IMR-90 (cell line): ENCODE measurements at regions not wholly inside any gene's neighbourhood (a gene's known extent, or its start where the extent isn't known, plus 50 kb on each side); places are given as distances from the start of the nearest gene placed in this dataset.

Experiments used
- ATAC-seq: fragments of 200-7000 bp; cut with Tn5 transposase; 2 replicates; pipeline ENCODE4 v1.9.1; 2020; ENCODE audit warnings: low read depth, mild to moderate bottlenecking, moderate library complexity
- BruUV-seq: library from RNA; stranded (reverse); fragments of 400-500 nt; replicated peaks from 2 replicates; lab custom pipeline; 2021; lab: Mats Ljungman, UMichigan
- CTCF ChIA-PET: fragments of 300-600 bp; formaldehyde crosslinking; extraction: SDS; loops from one replicate; lab custom pipeline; 2021; ENCODE audit warnings: antibody characterized with exemption; lab: Yijun Ruan, JAX
- POLR2A ChIA-PET: fragments of 300-600 bp; sonication (Branson Sonifier 250); formaldehyde crosslinking; loops from one replicate; lab custom pipeline; 2022; ENCODE audit warnings: antibody characterized with exemption; ENCODE audit not compliant: unreplicated experiment; lab: Charles Lee
- DNase-seq: peaks from one replicate; pipeline ENCODE4 v3.0.0; 2013
- H2AFZ ChIP-seq: replicated peaks from 2 replicates; pipeline ENCODE3; 2013; ENCODE audit warnings: low read length, mild to moderate bottlenecking; ENCODE audit not compliant: poor library complexity
- H2AK5ac ChIP-seq: 2 replicates; pipeline ENCODE4 v1.6.1; 2013; ENCODE audit warnings: low read depth, low read length, inconsistent platforms
- H2AK9ac ChIP-seq: replicated peaks from 2 replicates; pipeline ENCODE3; 2013; ENCODE audit warnings: mild to moderate bottlenecking, low read depth, low read length, moderate library complexity; ENCODE audit not compliant: poor library complexity
- H2BK120ac ChIP-seq: 2 replicates; pipeline ENCODE4 v1.6.1; 2013; ENCODE audit warnings: low read depth, low read length, inconsistent platforms
- H2BK15ac ChIP-seq: 3 replicates; pipeline ENCODE4 v1.6.1; 2013; ENCODE audit warnings: low read depth, low read length, inconsistent platforms
- H2BK20ac ChIP-seq: 2 replicates; pipeline ENCODE4 v1.6.1; 2013; ENCODE audit warnings: low read depth, mild to moderate bottlenecking, inconsistent platforms, low read length, moderate library complexity
- H2BK5ac ChIP-seq: 2 replicates; pipeline ENCODE4 v1.6.1; 2013; ENCODE audit warnings: mild to moderate bottlenecking, low read depth, low read length, inconsistent platforms; ENCODE audit not compliant: poor library complexity, severe bottlenecking
- H3K14ac ChIP-seq: replicated peaks from 2 replicates; pipeline ENCODE4 v1.6.1; 2013; ENCODE audit warnings: low read depth, low read length, inconsistent platforms
- H3K18ac ChIP-seq: 2 replicates; pipeline ENCODE4 v1.6.1; 2013; ENCODE audit warnings: low read depth, low read length, control low read depth
- H3K23ac ChIP-seq: 2 replicates; pipeline ENCODE4 v1.6.1; 2013; ENCODE audit warnings: low read depth, low read length, inconsistent platforms
- H3K27ac ChIP-seq: 2 replicates; pipeline ENCODE4 v1.5.1; 2013; ENCODE audit warnings: mild to moderate bottlenecking, control low read depth, low read length; ENCODE audit not compliant: insufficient read depth
- H3K27me3 ChIP-seq: 2 replicates; pipeline ENCODE4 v1.6.1; 2013; ENCODE audit warnings: low read length; ENCODE audit not compliant: control insufficient read depth, insufficient read depth
- H3K36me3 ChIP-seq: 2 replicates; pipeline ENCODE4 v1.6.1; 2013; ENCODE audit warnings: low read length, mixed read lengths; ENCODE audit not compliant: control insufficient read depth, insufficient read depth
- H3K4ac ChIP-seq: 2 replicates; pipeline ENCODE4 v1.6.1; 2013; ENCODE audit warnings: low read depth, low read length, inconsistent platforms
- H3K4me1 ChIP-seq: 2 replicates; pipeline ENCODE4 v1.6.1; 2013; ENCODE audit warnings: low read length, mixed read lengths; ENCODE audit not compliant: control insufficient read depth, insufficient read depth
- H3K4me2 ChIP-seq: 2 replicates; pipeline ENCODE4 v1.6.1; 2013; ENCODE audit warnings: low read depth, mild to moderate bottlenecking, control low read depth, low read length, moderate library complexity
- H3K4me3 ChIP-seq: 2 replicates; pipeline ENCODE4 v1.5.1; 2013; ENCODE audit warnings: low read depth, mild to moderate bottlenecking, control low read depth, low read length, moderate library complexity; ENCODE audit not compliant: insufficient read depth
- H3K56ac ChIP-seq: 2 replicates; pipeline ENCODE4 v1.6.1; 2013; ENCODE audit warnings: low read length, inconsistent platforms; ENCODE audit not compliant: insufficient read depth; ENCODE audit errors: extremely low read depth
- H3K79me1 ChIP-seq, 2 experiments: 2 replicates each; pipeline ENCODE4 v1.6.1; 2013; ENCODE audit warnings: low read length in 2 of 2, inconsistent platforms in 1 of 2, low read depth in 1 of 2
- H3K9ac ChIP-seq: 2 replicates; pipeline ENCODE4 v1.6.1; 2013; ENCODE audit warnings: low read depth, low read length, control low read depth
- H3K9me1 ChIP-seq: 2 replicates; pipeline ENCODE4 v1.6.1; 2013; ENCODE audit warnings: low read length, inconsistent platforms; ENCODE audit not compliant: insufficient read depth
- H3K9me3 ChIP-seq: 2 replicates; pipeline ENCODE4 v1.6.1; 2013; ENCODE audit warnings: low read length; ENCODE audit not compliant: control insufficient read depth, insufficient read depth
- H4K20me1 ChIP-seq: 2 replicates; pipeline ENCODE4 v1.6.1; 2013; ENCODE audit warnings: low read length, inconsistent platforms; ENCODE audit not compliant: insufficient read depth
- H4K5ac ChIP-seq: 2 replicates; pipeline ENCODE4 v1.6.1; 2013; ENCODE audit warnings: mild to moderate bottlenecking, low read depth, low read length, control low read depth
- H4K8ac ChIP-seq, 2 experiments: 2 replicates each; pipeline ENCODE4 v1.6.1; 2013; ENCODE audit warnings: low read depth in 2 of 2, low read length in 2 of 2, control low read depth in 1 of 2, inconsistent platforms in 1 of 2
- H4K91ac ChIP-seq: 2 replicates; pipeline ENCODE4 v1.6.1; 2013; ENCODE audit warnings: low read depth, low read length, inconsistent platforms; ENCODE audit not compliant: insufficient read depth
- BHLHE40 ChIP-seq: fragments of 150-350 bp; IDR thresholded peaks from 2 replicates; pipeline ENCODE4 v1.6.1; 2016; ENCODE audit warnings: mild to moderate bottlenecking, low read depth, low read length
- ELK1 ChIP-seq: fragments of 150-350 bp; IDR thresholded peaks from 2 replicates; pipeline ENCODE4 v1.6.1; 2016; ENCODE audit warnings: low read depth, mild to moderate bottlenecking, low read length, moderate library complexity, borderline replicate concordance
- FOS ChIP-seq: fragments of 150-350 bp; IDR thresholded peaks from 2 replicates; pipeline ENCODE4 v1.6.1; 2016; ENCODE audit warnings: low read depth, low read length
- MXI1 ChIP-seq: IDR thresholded peaks from 2 replicates; pipeline ENCODE4 v1.6.1; 2012; ENCODE audit warnings: low read depth, mild to moderate bottlenecking, low read length, moderate library complexity, borderline replicate concordance
- NFE2L2 ChIP-seq: fragments of 150-350 bp; IDR thresholded peaks from 2 replicates; pipeline ENCODE4 v1.6.1; 2016; ENCODE audit warnings: low read depth, mild to moderate bottlenecking, low read length
- RAD21 ChIP-seq: IDR thresholded peaks from 2 replicates; pipeline ENCODE4 v1.6.1; 2012; ENCODE audit warnings: low read length, improper control_type of control experiment
- RCOR1 ChIP-seq: IDR thresholded peaks from 2 replicates; pipeline ENCODE4 v1.6.1; 2012; ENCODE audit warnings: mild to moderate bottlenecking, low read length, improper control_type of control experiment; ENCODE audit not compliant: insufficient replicate concordance
- whole genome bisulfite sequencing, 2 experiments: methylation state at CpG; one replicate each; pipeline versions ENCODE4 v1.1.5 to v1.1.7; 2013; ENCODE audit warnings: missing lambda C conversion rate in 2 of 2; ENCODE audit not compliant: insufficient read length in 1 of 2; ENCODE audit errors: extremely low coverage in 2 of 2; 5-methylcytosine and 5-hydroxymethylcytosine counted together
- dilution Hi-C: fragments of 300-500 bp; cut with HindIII; formaldehyde crosslinking; loops from one replicate; pipeline ENCODE4 v1.14.3; 2018; ENCODE audit warnings: low sequenced_read_pairs; ENCODE audit not compliant: unreplicated experiment
- in situ Hi-C: fragments of 300-500 bp; cut with MboI; formaldehyde crosslinking; loops from 3 replicates; pipeline ENCODE4 v1.14.3; 2019; ENCODE audit warnings: low sequenced_read_pairs, inconsistent platforms, mixed read lengths
- intact Hi-C: fragments of 100-400 bp; cut with micrococcal nuclease; formaldehyde crosslinking; loops from 2 replicates; pipeline ENCODE4 v1.10.0; 2022

- H3K27ac ChIP-seq: no peak overlapping the region
- dilution Hi-C loops: no loop called here
- H4K5ac ChIP-seq: no peak overlapping the region
- no peak overlapping the region for H3K56ac ChIP-seq
- TF ChIP-seq MXI1: no peak
- TF ChIP-seq ELK1: no peak
- TF ChIP-seq FOS: no peak
- TF ChIP-seq RCOR1: no peak
- TF ChIP-seq BHLHE40: no peak
- TF ChIP-seq NFE2L2: no peak
- no peak for TF ChIP-seq RAD21
- H3K23ac ChIP-seq: no peak overlapping the region
- H3K27me3 ChIP-seq: no peaks in the 10 kb centered on the region
- DNase-seq: no peak
- H2BK20ac ChIP-seq: no peak overlapping the region
- H2AK5ac ChIP-seq: no peak overlapping the region
- no peak overlapping the region for H4K91ac ChIP-seq
- H3K9me3 ChIP-seq: no peaks in the 10 kb centered on the region
- no peak overlapping the region for H2BK120ac ChIP-seq
- in situ Hi-C loops: no loop called here
- no peak overlapping the region for H3K14ac ChIP-seq
- H3K36me3 ChIP-seq: no peaks in the 10 kb centered on the region
- H3K79me1 ChIP-seq: no peaks in the 10 kb centered on the region
- 94% methylated on average over 2 of the region's 8 CpGs; no CpG with 5 or more reads in 1 of the 2 experiments for WGBS, 2 experiments
- H2BK5ac ChIP-seq: no peak overlapping the region
- no peaks in the 10 kb centered on the region for H4K20me1 ChIP-seq
- H3K18ac ChIP-seq: no peak overlapping the region
- no peak overlapping the region for H2AK9ac ChIP-seq
- H3K4ac ChIP-seq: no peak overlapping the region
- no peaks in the 10 kb centered on the region for H3K9me1 ChIP-seq
- H3K4me3 ChIP-seq: no peak overlapping the region
- no TSS peak for BruUV-seq
- H2AFZ ChIP-seq: no peak overlapping the region
- H3K4me1 ChIP-seq: peaks cover under 1% of the 10 kb centered on the region; the same call in 1 of the 2 replicates
- intact Hi-C loops: no loop called here
- CTCF ChIA-PET: no interaction called here
- H3K9ac ChIP-seq: no peak overlapping the region
- H4K8ac ChIP-seq: no peak overlapping the region
- H3K4me2 ChIP-seq: no peak overlapping the region
- no peak for ATAC-seq
- H2BK15ac ChIP-seq: no peak overlapping the region
- POLR2A ChIA-PET: no interaction called here
Observed at GRCh38 chr6:113089056-113089455, 741.9 kb downstream of the RFPL4B start.
